HL-60/S4 treated with retinoic acid at 250 ng/mL for 4 days and 3 days (cell line): ENCODE measurements at regions not wholly inside any gene's neighbourhood (a gene's known extent, or its start where the extent isn't known, plus 50 kb on each side); places are given as distances from the start of the nearest gene placed in this dataset.

Source experiments
- in situ Hi-C: fragments of 300-500 bp; cut with MboI; formaldehyde crosslinking; loops from 2 replicates; pipeline ENCODE4 v1.7.0; 2022; ENCODE audit warnings: low sequenced_read_pairs

DNA sequence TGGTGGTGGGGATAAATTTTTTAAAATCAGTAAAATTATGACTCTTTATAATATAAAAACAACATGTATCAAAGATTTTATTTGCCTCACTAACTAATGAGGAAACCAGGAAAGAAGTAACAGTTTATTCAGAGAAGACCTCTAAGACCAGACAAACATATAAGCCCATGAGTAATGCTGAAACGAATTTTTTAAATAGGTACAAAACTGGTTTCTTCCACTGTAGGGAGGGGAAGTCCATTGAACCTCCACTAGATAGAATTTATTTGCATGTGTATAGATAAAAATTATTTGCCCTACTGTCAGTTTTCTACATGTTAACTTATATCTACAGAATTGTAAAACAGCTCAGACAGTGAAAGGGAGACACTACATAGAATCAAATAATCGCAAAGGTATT lies 86.8 kb downstream of the ZC3H11B start:
- in situ Hi-C loops, result no loop called here

DNA sequence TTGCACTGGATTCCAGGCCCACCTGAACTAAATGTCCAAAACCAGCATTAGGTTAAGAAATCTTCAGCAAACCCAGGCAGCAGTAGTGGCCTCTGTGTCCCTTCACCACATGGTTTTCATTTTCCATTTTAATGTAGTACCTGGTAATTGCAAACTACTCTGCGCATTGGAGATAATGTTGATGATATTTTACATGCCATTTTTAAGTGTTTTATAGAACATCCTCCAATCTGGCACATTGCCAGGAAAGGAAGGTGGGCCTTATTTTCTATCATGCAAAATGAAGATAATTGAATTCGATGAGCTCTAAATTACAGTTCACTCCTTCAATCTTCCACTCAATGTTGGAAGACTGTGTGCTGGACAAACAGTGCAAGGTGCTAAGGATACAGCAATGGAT lies 89.5 kb downstream of the ZC3H11B start:
- in situ Hi-C loops, result no loop called here

DNA sequence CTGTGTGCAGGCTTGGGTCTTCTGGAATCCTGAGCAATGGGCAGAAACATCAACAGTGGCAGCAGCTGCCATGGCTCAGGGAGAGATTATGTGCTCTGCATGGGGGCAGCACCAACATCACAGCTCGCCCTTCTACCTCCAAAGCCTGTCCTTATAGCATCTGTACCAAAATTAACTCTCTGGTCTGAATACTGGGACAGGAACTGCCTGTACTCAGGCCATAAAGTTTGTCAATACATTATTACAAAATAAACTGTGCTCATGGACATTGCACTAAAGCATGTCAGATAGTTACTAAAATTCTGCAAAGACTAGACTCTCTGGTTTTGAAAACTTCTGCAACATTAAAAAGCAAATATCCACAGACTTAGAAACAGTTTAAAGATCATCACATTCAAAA lies 91.6 kb downstream of the ZC3H11B start:
- in situ Hi-C loops, result no loop called here

DNA sequence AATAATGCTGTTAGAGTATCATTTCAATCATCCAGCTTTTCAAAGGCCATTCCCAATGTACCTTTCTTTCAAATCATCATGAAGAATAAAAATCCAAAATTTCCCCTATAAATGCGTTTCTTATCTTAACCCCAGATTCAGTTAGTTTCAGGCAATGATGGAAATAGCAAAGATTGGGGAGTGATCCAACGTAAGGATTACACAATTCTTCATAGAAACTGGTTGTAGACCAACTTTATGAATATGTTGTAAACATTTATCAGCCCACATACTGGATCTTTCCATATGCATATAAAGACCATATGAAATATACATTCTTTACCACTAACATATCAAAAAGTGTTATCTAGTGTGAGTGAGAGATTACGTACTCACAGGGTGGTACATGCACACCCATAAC lies 92.7 kb downstream of the ZC3H11B start:
- in situ Hi-C loops, result no loop called here

DNA sequence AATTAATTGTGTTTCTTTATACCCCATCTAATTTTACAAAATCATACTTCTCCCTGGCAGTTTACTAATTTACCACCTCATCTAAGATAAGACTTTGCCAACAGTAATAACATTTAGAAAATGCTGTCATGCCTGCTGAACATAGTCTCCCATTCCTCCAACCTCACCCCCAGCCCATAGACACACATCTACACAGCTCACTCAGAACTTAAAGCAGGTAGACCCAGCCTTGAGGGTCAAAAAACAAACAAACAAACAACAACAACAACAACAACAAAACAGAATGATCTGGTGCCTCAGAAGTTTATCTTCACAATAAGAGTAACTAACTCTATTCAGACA lies 94.0 kb downstream of the ZC3H11B start:
- in situ Hi-C loops, result no loop called here

DNA sequence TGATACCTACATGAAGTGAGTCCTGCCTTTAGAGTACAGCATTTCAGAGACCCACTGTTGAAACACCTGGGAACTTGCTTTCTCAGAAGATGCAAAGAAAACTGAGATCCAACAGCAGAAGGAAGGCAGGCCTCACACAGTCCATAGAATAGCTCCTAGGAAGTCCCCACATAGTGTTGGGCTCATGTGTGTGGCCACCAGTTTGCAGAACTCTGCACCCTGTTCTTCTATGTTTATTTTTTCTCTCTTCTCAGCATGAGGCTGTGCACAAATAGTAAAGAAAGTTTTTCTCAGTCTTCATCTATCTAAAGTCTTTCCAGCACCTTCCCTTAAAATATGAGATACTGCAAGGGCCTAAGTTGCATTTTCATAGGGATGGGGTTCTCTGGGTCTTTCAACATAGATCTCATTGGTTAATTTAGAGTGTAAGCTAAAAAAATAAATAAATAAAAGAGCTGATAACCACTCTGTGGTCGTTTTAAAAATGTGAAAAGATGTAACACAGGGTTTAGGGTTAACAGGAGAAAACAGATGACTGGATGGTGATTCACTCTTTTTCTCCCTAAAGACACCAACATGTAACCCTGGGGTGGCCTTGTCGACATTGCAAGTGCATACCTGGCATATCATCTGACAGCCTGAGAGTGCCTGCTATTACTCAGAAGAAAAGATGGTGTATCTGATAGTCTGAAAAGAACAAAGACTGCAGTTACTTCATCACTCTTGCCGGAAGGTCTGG lies 94.6 kb downstream of the ZC3H11B start:
- in situ Hi-C loops, result no loop called here

DNA sequence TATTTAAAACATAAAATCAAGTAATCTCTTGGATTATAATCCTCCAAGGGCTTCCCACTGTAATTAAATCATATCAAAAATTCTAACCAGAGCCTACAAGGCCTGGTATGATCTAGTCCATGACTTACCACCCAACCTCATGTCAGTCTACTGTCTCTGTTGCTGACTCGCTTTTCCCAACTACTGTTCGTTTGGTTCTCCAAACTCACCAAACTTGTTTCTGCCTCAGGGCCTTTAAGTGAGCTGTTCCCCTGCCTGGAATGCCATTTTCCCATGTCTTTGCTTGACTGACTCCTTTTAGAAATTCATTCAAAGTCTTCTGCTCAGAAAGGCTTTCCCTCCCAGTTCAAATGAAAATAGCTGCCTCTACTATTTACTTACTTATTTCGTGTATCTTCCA lies 95.9 kb downstream of the ZC3H11B start:
- in situ Hi-C loops, result no loop called here

DNA sequence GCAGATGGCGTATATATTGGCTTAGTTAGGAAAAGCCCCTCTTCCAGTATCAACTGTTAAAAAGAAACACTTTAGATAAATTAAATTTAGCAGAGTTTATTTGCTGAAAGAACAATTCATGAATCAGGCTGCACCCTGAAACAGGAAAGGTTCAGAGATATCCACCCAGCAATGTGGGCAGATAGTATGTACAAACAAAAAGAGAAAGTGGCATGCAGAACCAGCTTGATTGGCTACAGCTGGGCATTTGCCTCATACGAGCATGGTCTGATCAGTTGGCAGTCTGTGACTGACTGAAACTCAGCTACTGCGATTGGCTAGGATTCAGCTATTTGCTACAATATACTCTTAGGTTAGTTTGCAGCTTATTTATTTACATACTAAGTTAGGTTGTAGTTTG lies 98.2 kb downstream of the ZC3H11B start:
- in situ Hi-C loops, result no loop called here

DNA sequence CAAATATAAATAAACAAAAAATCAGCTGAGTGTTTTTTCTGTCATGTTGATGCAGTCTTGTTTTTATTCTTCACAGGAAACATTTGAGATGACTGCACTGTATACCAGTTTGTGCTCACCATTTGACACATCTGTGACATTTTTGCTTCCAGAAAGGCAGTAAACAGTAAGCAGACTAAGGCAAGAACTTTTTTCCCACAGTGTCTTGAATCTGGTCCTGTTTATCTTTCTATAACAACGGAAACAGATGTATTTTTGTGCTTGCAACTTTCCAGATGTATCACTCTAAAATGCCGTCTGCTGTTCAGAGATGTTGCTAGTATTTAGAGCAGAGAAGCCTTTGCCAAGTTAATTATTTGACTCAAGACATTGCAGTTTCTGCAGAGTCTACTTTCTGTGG lies 105.5 kb downstream of the ZC3H11B start:
- in situ Hi-C loops, result no loop called here

DNA sequence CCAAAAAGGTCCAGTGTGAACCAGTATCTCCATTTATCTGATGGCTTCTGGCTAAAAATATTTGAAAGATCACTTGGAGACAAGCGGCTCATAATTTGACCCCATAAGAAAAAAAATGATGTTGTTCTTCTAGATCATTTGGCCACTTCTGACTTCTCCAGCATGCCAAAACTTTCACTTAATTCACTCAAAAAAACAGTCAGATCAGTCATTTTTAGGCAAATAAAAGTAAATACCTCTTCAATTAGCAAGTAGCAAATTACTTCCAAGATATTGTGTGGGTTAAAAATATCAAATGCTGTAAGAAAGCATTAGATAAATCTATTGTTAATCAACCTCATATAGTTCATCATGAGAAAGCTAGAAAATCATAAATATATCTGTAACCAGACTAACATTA lies 106.0 kb downstream of the ZC3H11B start:
- in situ Hi-C loops, result no loop called here

DNA sequence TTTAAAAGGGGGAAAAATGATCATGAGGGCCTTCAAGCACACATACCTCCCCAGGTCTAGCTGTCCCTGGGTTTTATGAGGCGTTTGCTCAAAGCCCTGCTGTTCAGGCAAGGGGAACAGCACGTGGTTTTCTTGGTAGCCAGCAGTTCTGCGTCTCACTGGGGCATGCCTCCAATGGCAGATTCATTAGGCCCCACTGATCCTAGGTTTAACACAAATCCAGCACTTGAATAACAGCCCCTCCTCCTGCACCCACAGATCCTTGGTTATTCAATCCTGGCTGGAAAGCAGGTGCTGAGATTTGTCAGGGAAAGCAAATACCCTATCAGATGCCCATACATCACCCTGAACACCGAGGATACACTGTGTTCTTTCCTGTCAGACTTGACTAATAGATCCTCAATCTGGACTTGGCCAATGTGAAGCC lies 106.4 kb downstream of the ZC3H11B start:
- in situ Hi-C loops, result no loop called here

DNA sequence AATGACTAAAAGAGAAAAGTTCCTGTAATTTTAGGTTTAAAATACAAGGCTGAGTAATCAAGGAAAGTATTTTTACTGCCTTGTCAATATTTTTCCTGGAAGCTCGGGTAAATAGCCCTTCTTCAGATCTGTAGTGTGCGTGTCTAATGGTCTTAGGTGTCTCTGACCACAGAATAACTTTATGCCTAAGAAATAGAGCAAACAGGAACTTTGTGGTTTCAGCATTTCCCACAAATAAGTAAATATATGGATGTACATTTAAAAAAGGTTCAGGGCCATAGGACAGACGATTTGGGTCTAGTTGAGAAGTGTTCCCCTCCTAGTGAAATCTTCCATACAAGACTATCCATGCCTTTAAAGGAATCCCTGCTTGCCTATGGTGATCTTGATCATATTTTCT lies 107.0 kb downstream of the ZC3H11B start:
- in situ Hi-C loops, result no loop called here

DNA sequence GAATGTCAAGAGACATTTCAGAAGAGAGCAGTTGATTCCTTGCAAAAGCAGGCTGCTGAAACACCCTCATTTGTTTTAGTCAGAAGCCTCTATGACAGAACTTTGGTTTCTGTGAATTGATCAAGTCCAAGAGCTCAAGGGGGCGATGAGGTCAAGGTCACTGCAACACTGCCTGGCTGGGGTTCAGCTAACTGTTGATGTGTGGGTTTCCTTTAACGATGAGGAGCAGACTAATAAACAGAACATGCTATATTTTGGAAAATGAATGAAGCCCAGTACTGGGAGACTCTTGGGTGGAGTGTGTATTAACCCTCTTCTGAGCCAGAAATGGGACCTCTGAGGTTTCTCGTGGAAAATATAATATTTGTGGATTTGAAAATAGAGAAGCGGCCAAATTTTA lies 109.3 kb downstream of the ZC3H11B start:
- in situ Hi-C loops, result no loop called here

DNA sequence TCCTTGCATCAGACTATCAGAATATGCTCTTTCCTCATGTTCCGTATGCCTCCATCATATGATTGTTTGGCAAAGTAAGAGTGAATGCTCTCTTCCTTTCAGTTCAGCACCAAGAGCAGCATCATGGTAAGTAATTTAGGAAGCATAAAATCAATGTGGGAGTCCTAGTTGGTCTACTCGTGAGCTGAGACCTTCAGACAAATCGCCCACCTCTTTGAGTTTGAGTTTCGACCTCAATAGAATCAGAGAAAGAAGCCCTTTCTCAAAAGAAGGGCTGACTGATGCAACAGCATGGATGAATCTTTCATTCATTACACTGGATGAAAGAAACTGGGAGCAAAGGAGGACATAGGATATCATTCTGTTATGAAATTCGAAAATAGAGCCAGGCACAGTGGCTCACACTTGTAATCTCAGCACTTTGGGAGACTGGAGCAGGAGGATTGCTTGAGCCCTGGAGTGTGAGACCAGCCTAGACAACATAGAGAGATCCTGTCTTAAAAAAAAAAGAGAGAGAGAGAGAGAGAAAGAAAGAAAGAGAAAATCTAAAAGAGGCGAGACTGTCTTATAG lies 112.5 kb downstream of the ZC3H11B start:
- in situ Hi-C loops, result no loop called here

DNA sequence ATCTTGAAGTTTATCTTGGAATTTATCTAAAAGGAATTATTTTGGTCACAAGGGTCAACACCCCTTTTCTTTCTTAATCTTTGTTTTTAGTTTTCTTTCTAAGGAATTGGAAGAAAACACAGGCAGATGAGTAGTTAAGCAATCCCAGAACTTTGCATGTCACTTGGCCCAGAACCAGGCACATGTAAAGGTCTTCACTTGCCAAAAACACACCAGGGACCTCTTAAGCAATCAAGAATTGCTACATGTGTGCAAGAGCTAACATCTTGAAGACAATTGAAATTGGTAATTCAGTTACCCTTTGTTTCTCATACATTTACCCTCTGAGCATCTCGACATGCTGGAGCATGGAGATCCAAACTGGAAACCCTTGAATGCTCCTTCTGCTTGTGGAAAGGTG lies 114.2 kb downstream of the ZC3H11B start:
- in situ Hi-C loops, result no loop called here

DNA sequence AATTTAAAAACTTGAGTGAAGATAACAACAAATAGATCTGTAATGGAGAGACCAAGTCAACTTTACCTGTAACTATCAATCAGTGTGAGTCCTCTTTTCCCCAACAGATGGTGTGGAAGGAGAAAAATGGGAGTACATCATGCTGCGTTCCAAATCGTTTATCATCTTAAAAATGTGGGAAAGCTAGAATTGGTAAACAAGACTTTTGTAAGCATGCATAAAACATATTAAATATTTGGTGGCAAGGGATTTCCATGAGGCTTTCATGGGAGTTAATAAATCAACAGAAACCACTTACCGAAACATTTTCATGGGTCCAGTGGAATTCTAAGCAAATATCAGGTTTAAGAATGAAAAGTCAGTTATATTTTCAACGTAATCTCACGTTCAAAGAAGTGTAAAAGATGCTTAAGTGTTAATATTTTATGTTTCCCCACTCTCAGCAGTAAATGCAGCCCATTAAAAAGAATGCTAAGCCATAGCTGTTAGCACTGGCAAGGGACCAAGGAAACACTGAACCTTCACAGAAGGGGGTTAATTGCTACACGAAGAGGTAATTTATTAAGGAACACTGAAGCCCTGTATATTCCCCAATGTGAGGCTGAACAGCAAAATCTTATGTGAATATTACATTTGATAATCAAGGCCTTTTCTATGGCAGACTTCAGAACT lies 117.0 kb downstream of the ZC3H11B start:
- in situ Hi-C loops, result no loop called here

DNA sequence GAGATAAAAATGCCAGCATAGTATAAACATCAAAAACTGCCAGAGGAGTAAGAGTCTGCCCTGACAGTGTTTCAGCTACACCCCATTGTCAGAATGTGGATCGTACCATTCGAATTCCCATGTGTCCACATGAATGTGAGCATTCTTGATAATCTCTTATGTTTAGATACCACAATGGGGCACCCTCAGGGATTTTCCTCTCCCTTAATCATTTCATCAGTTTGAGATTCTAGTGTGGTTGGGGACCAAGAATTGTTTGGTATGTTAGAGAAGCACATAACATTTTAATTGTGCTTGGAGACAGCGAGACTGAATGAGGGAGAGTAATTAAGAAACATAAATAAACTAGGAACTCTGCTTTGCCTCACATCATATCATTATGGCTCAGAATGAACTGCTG lies 120.2 kb downstream of the ZC3H11B start:
- in situ Hi-C loops, result no loop called here

DNA sequence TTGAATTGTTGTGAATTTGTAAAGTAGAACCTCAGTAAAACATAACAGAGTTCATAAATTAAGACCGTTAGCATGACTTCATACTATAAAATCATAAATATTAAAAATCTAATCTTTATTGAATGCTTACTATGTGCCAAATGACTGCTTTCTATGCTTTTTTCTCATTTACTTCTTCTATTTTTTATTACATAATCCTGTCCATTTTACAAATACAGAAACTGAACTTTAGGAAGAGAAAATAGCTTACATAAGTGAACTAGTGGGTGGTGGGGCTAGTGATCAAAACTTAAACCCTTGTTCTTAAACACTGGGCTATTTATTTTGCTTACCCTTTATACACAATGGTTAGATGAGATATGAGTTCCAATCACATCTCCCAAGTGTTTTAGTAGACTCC lies 122.3 kb downstream of the ZC3H11B start:
- in situ Hi-C loops, result no loop called here

DNA sequence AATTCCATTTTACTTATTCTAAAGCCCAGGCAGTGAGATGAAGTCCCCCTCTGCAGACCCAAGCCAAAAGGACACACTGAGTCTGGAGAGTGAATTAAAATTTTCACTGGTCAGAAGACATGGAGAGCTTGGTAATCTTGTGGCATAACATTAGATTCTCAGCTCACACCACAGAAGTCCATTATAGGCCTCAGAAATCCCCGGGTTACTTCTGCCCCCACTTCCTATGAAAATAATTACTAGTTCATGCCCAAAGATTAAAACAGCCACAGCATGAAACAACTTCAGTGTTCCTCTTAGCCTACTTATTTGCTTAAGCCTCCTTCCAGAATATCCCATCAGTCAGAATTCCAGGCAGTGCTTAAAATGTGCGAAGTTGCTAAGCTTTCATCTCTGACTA lies 123.3 kb downstream of the ZC3H11B start:
- in situ Hi-C loops, result no loop called here

DNA sequence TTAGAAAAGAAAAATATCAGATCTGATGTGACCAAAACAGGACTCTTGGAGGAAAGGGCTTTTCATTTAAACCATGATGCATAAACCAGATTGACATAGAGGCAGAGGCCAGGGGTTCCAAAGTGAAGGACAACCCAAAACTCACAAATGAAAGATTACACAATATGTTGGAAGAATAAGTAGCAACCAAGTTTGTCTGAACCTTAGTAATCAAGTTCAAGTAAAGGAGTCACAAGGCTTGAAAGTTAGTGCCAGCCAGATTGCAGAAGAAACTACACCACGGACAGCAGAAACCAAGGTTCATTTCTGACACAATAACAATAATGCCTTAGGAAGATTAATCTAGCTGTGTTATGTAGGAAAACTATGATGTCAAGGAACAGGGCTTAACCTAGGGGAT lies 124.6 kb downstream of the ZC3H11B start:
- in situ Hi-C loops, result no loop called here

DNA sequence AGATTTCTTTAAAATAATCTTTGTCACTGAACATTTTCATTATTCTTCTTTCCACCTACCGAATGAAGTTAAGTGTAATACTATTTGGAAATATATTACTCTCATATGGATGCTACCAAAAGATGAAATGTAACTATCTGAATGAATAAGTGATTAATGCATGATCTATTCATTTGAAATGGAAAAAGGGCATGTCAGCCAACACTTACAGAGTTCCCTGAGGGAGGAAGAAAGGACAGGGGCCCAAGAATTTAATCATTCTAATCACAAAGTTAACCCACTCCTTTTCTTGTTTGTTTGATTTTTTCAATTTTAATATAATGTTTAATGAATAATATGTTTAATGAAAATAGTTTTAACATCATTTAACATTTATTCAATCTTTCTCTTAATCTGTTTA lies 129.4 kb downstream of the ZC3H11B start:
- in situ Hi-C loops, result no loop called here

DNA sequence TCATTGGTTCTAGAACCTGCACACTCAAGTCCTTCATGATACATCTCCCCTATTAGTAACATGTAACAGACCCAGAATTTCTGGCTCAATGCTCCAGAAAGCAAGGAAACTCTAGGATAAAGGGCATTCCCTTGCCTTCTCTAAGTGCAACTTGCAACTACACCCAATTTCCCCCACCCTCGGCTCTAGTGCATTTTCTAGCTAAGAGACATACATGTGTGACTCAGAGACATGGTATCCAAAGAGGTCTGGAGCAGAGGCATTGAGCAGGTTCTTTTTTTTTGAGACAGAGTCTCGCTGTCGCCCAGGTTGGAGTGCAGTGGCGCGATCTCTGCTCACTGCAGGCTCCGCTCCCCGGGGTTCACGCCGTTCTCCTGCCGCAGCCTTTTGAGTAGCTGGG lies 132.9 kb downstream of the ZC3H11B start:
- in situ Hi-C loops, result no loop called here

DNA sequence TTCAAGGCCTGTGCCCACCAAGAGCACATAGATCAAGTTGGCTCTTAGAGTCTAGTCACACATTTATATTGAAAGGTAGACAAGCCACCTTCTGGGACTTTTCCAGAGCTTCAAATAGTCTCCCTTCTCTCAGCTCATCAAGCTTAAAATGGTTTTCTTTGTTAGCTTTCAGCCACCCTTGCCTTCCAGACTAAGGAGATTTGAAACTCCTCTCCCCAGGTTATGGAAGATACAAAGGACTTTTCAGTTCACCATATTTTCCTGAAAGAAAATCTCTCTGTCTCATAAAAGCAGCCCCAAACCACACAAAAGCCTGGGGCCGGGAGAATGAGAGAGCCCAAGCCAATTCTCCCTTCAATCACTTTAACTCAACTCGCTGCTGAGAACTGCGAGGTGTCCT lies 134.1 kb downstream of the ZC3H11B start:
- in situ Hi-C loops, result no loop called here
